ENCODE measurements at regions not wholly inside any gene's neighbourhood (a gene's known extent, or its start where the extent isn't known, plus 50 kb on each side); places are given as distances from the start of the nearest gene placed in this dataset.

DNA sequence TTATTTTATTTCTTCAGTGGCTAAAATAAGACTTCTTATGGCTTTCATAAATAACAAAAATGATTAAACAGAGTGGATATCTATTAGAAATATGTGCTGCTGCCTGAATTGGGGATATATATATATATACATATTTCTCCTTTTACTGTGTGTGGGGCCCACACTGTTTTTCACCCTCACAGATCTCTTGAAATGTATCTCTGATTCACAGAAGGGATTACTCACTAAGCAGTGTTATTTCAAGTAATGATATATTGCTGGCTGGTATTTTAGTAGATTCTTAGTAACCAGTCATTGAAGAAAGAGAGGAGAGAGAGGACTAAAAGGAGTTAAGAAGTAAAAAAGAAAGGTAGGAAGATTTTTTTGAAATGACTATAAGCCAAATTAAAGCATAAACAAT is 308.6 kb upstream of the NRP1 start:
- DNase-seq = peak; percentile 87

DNA sequence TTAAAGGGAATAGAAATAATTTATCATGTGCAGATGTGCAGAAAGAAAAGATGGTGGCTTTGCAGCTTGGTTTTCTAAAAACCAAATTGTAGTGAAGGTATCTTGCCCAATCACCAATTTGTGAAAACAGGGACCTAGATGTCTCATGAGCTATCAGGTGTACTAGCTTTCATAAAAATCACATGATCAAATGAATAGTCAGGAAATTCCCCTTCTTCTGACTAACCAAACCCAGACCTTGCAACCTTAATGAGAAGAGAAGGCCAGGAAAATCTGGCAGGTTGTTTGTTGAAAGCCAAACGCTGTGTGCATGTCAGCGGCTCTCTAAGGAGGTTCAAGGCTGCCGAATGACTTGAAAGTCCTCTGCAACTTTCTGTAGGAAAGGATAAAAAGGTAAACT is 304.4 kb upstream of the NRP1 start:
- DNase-seq = no peak

- no peak for DNase-seq
Observed at GRCh38 chr10:33638374-33638773, 303.9 kb upstream of the NRP1 start.

DNA sequence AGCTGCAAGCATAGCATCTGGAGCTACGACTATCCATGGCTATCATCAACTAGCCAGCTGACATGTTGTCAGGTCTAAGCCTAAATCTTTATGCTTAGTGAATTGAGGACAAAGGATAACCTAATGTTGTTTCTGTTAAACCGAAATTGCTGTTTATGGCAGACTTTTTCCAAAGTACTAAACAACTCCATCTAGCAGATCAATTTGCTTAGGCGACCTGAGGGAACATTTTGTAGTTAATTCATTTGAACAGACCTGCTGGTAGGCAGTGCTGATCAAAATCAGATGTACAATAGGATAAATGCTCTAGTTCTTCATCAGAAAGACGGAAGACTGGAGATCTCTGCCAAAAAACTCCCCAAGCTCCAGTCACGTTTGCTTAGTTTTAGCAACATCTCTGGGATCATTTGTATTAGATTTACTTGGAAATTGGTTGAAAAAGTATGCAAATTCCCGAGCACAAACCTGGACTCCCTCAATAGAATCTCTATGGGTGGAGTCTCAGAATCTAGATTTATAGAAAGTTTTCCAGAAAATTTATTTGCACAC is 301.6 kb upstream of the NRP1 start:
- no peak for DNase-seq

- no peak for DNase-seq
Observed at GRCh38 chr10:33632432-33632831, 298.0 kb upstream of the NRP1 start.

- no peak for DNase-seq
Observed at GRCh38 chr10:33631991-33632390, 297.5 kb upstream of the NRP1 start.

GRCh38 chr10:33630761-33631160 is 296.3 kb upstream of the NRP1 start:
- DNase-seq = no peak

- DNase-seq = no peak
Observed at GRCh38 chr10:33627611-33628010, 293.1 kb upstream of the NRP1 start.

DNA sequence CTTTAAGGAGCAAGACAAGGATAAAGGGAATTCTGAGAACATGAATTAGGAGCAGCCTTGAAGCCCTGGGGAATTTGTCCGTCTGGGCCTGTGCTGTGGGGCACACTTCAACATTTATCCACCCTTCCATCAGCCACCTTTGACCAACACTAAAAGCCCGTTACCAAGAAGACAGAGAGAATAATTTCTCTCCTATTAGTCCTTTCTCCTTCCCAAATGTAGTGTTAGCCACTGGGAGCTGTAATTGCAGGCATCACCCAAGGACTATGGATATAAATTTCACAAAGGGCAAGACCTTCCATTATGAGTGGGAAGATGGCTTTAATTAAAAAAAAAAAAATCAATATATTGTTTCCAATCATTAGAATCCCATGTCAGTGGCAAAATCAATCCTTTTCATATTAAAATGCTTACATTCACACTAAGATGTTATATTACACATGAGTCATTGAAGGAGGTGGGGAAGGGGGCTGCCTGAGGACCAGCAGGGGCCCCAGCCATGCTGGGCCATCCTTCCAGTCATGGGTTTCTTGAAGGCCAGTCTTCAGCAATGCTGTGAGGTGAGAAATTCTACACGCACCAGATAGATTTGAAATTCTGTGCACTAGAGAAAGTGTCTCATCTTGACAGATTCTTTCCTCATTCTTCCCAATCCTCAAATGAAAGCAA is 292.5 kb upstream of the NRP1 start:
- DNase-seq = no peak

- no peak for DNase-seq
Observed at GRCh38 chr10:33623669-33624068, 289.2 kb upstream of the NRP1 start.

- DNase-seq = no peak
Observed at GRCh38 chr10:33621101-33621500, 286.6 kb upstream of the NRP1 start.

- no peak for DNase-seq
Observed at GRCh38 chr10:33618196-33618595, 283.7 kb upstream of the NRP1 start.

DNA sequence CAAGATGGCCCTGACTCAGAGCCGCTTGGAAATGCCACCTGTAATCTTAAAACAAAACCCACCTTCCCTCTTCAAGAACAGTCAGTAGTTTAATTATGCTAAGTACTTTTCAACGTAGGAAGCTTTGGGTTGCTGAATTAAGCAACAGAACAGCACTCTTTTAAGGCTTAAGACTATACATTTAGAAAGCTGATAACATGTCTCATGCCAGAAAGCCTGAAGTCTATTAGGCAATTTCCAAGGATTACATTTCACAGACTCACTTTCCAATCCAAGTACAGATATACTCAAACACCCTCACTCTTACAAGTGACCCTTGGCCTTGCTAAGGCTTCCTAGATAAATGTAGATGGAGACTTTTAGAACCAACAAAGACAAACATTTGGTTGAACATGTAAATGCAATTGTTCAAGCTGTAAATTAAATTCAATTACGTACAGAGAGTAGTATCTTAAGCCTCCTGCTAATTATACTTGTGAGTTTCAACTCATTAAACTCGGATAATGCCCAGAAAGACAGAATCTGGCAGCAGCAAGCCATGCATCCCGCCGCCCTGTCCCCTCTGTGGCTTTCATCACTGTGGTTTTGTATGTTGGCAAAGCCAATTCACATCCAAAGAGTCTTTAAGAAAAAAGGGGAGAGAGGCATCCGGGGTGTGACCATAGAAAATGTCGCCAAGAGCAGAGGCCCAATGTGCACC is 283.1 kb upstream of the NRP1 start:
- no peak for DNase-seq

- DNase-seq = no peak
Observed at GRCh38 chr10:33616956-33617355, 282.5 kb upstream of the NRP1 start.

- DNase-seq = peak; percentile 59
Observed at GRCh38 chr10:33612551-33612950, 278.1 kb upstream of the NRP1 start.

GRCh38 chr10:33612116-33612515 is 277.6 kb upstream of the NRP1 start:
- peak; percentile 11 for DNase-seq

DNA sequence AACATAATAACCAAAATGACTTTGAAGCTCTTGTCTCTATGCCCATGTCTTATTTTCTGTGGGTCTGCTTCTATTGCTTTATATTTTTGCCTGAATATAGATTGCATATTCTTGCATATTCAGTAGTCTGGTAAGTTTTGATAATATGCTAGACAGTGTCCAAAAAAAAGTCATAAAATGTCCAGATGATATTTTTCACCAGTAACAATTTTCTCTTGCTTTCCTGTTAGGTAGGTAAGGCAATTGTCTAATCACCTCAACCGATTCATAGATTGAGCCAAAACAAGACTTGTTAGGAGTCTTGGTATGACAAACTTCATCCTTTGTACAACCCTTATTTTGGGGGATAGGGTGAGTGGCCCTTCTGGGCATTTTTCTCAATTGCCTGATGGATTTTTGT is 277.0 kb upstream of the NRP1 start:
- DNase-seq = no peak

DNA sequence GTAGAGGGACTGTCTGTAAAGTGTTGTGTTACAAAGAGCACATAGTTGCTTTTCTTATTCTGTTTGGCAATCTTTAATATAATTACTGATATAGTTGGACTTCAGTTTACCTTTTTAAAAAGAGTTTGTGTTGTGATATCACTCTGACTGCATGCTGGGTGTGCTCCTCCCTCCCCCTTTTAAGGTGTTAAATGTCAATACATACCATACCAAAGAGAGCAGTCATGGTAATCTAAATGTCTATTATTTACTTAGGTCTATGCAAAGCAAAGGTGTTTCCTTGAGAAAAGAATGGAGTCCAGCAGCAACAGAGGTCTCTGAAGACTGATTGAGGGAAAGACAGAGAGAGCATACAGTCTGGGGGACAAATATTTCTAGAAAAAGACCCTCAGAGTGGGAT is 275.1 kb upstream of the NRP1 start:
- DNase-seq = no peak

GRCh38 chr10:33602278-33602677 is 267.8 kb upstream of the NRP1 start:
- DNase-seq = no peak

DNA sequence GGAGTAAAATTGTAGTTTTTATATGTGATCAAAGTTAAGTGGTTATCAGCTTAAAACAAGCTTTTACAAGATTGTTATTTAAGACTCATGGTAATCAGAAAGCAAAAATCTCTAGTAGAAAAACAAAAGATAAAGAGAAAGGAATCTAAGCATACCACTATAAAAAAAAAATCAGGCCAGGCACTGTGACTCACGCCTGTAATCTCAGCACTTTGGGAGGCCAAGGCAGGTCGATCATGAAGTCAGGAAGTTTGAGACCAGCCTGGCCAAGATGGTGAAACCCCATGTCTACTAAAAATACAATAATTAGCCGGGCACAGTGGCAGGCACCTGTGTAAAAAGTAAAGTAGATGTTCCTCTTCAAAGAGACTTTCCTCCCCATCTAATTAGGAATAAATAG is 265.9 kb upstream of the NRP1 start:
- peak; percentile 14 for DNase-seq

- no peak for DNase-seq
Observed at GRCh38 chr10:33596422-33596821, 262.0 kb upstream of the NRP1 start.

GRCh38 chr10:33594475-33594874 is 260.0 kb upstream of the NRP1 start:
- no peak for DNase-seq

GRCh38 chr10:33588974-33589600 is 254.6 kb upstream of the NRP1 start:
- no peak for DNase-seq

GRCh38 chr10:33584596-33584995 is 250.1 kb upstream of the NRP1 start:
- peak; percentile 16 for DNase-seq
